HG03095 (cell line): ENCODE measurements at regions not wholly inside any gene's neighbourhood (a gene's known extent, or its start where the extent isn't known, plus 50 kb on each side); places are given as distances from the start of the nearest gene placed in this dataset.

Experiments
- ATAC-seq: cut with Tn5 transposase; IDR thresholded peaks from one replicate; pipeline ENCODE4 v1.9.1; 2021; ENCODE audit warnings: moderate library complexity; ENCODE audit not compliant: unreplicated experiment

GRCh38 chr13:63139277-63139676 is 1723.6 kb upstream of the PCDH20 start:
- no peak for ATAC-seq

- no peak for ATAC-seq
Measured at GRCh38 chr13:63129995-63130394, 1714.3 kb upstream of the PCDH20 start.

- ATAC-seq: no peak
Measured at GRCh38 chr13:63128716-63129115, 1713.1 kb upstream of the PCDH20 start.

GRCh38 chr13:63124863-63125262 is 1709.2 kb upstream of the PCDH20 start:
- no peak for ATAC-seq

GRCh38 chr13:63120883-63121282 is 1705.2 kb upstream of the PCDH20 start:
- no peak for ATAC-seq

GRCh38 chr13:63117710-63118109 is 1702.1 kb upstream of the PCDH20 start:
- no peak for ATAC-seq

- ATAC-seq: no peak
Measured at GRCh38 chr13:63112799-63113395, 1697.2 kb upstream of the PCDH20 start.

GRCh38 chr13:63110466-63110865 is 1694.8 kb upstream of the PCDH20 start:
- no peak for ATAC-seq

GRCh38 chr13:63107179-63107943 is 1691.7 kb upstream of the PCDH20 start:
- ATAC-seq: no peak

- ATAC-seq: no peak
Measured at GRCh38 chr13:63094717-63095116, 1679.1 kb upstream of the PCDH20 start.

- ATAC-seq: no peak
Measured at GRCh38 chr13:63093907-63094469, 1678.3 kb upstream of the PCDH20 start.

GRCh38 chr13:63092456-63092855 is 1676.8 kb upstream of the PCDH20 start:
- no peak for ATAC-seq

- ATAC-seq: no peak
Measured at GRCh38 chr13:63090524-63090923, 1674.9 kb upstream of the PCDH20 start.

- ATAC-seq: no peak
Measured at GRCh38 chr13:63088226-63088625, 1672.6 kb upstream of the PCDH20 start.

GRCh38 chr13:63086286-63086685 is 1670.6 kb upstream of the PCDH20 start:
- no peak for ATAC-seq

- ATAC-seq: no peak
Measured at GRCh38 chr13:63085851-63086250, 1670.2 kb upstream of the PCDH20 start.

GRCh38 chr13:63081400-63082014 is 1665.9 kb upstream of the PCDH20 start:
- ATAC-seq: no peak

GRCh38 chr13:63075126-63075525 is 1659.5 kb upstream of the PCDH20 start:
- ATAC-seq: no peak

GRCh38 chr13:63050287-63050686 is 1634.6 kb upstream of the PCDH20 start:
- ATAC-seq: no peak

- no peak for ATAC-seq
Measured at GRCh38 chr13:63048653-63049052, 1633.0 kb upstream of the PCDH20 start.

- ATAC-seq: no peak
Measured at GRCh38 chr13:63044589-63045313, 1629.1 kb upstream of the PCDH20 start.
